ENCODE measurements at regions not wholly inside any gene's neighbourhood (a gene's known extent, or its start where the extent isn't known, plus 50 kb on each side); places are given as distances from the start of the nearest gene placed in this dataset.
A peak's percentile ranks its signal among the peaks of the same experiment; 100 is the strongest.

- H2BK20ac ChIP-seq (ENCODE audit: low read depth, low read length): peak overlapping the region; percentile 38
- peak overlapping the region; percentile 29 for H2AK5ac ChIP-seq (ENCODE audit: low read depth, low read length)
- peaks cover 6% of the 10 kb centered on the region; the same call in 1 of the 2 replicates for H3K9me1 ChIP-seq (ENCODE audit: insufficient read depth, low read length)
- no peak overlapping the region for H3K4me3 ChIP-seq (ENCODE audit: insufficient read depth, low read depth, low read length)
- intact Hi-C loops (cut with micrococcal nuclease): loop anchor here (1.0 to 5.0 kb wide), 2 partner anchors 42 to 207 kb away; partner anchors contain the start of gene BOD1
- H3K56ac ChIP-seq (ENCODE audit: extremely low read depth, insufficient read depth, low read length): 0 out of 2 replicates have a peak overlapping the region, but pooled peaks have one; percentile 7
- dilution Hi-C loops (cut with HindIII; ENCODE audit: low sequenced_read_pairs, unreplicated experiment): no loop called here
- peak overlapping the region; percentile 22 for H2BK120ac ChIP-seq (ENCODE audit: low read depth, low read length)
- DNase-seq (peak; percentile 85), ATAC-seq (ENCODE audit: low read depth) (peak; percentile 94)
- H3K18ac ChIP-seq (ENCODE audit: low read depth, low read length): peak overlapping the region; percentile 13; the same call in 1 of the 2 replicates
- no peak overlapping the region for H2AK9ac ChIP-seq (replicated peaks; ENCODE audit: low read depth, low read length, poor library complexity)
- no peaks in the 10 kb centered on the region for H3K36me3 ChIP-seq (ENCODE audit: control insufficient read depth, insufficient read depth, low read length)
- H3K23ac ChIP-seq (ENCODE audit: low read depth, low read length): no peak overlapping the region
- peak overlapping the region; percentile 24; the same call in 1 of the 3 replicates for H2BK15ac ChIP-seq (ENCODE audit: low read depth, low read length)
- H3K14ac ChIP-seq (replicated peaks; ENCODE audit: low read depth, low read length): 0 out of 2 replicates have a peak overlapping the region, but pooled peaks have one; percentile 5
- H4K8ac ChIP-seq (ENCODE audit: low read depth in 2 of 2, low read length in 2 of 2): peak overlapping the region in 1 of 2 experiments; percentile 15; a peak in 1 of 4 replicates
- peak overlapping the region; percentile 20 for H3K27ac ChIP-seq (ENCODE audit: insufficient read depth, low read length)
- peak overlapping the region; percentile 0 for H2BK5ac ChIP-seq (ENCODE audit: low read depth, low read length, poor library complexity, severe bottlenecking)
- peaks cover 11% of the 10 kb centered on the region for H3K4me1 ChIP-seq (ENCODE audit: control insufficient read depth, insufficient read depth, low read length)
- H3K4me2 ChIP-seq (ENCODE audit: low read depth, low read length): peak overlapping the region; percentile 23
- H3K9me3 ChIP-seq (ENCODE audit: control insufficient read depth, insufficient read depth, low read length): peaks cover 5% of the 10 kb centered on the region
- ChIA-PET POLR2A (ENCODE audit: unreplicated experiment) (interaction anchor here (0.7 to 1.0 kb wide), 2 partner anchors 33 to 508 kb away, joined by 3 read pairs; no protein-coding TSS in a partner anchor), CTCF (interaction anchor here (0.6 to 0.8 kb wide), 2 partner anchors 14 to 150 kb away, joined by 3 to 5 read pairs; no protein-coding TSS in a partner anchor)
- H3K4ac ChIP-seq (ENCODE audit: low read depth, low read length): peak overlapping the region; percentile 28
- no peaks in the 10 kb centered on the region for H3K79me1 ChIP-seq (ENCODE audit: low read depth in 1 of 2, low read length in 2 of 2)
- in situ Hi-C loops (cut with MboI; ENCODE audit: low sequenced_read_pairs): no loop called here
- H3K9ac ChIP-seq (ENCODE audit: low read depth, low read length): no peak overlapping the region
- H2AFZ ChIP-seq (replicated peaks; ENCODE audit: low read length, poor library complexity): peak overlapping the region; percentile 2
- 100% methylated on average over 1 of the region's 10 CpGs; no CpG with 5 or more reads in 1 of the 2 experiments for WGBS, 2 experiments (ENCODE audit: extremely low coverage in 2 of 2, insufficient read length in 1 of 2)
- peak overlapping the region; percentile 56; the same call in 1 of the 2 replicates for H4K91ac ChIP-seq (ENCODE audit: insufficient read depth, low read depth, low read length)
- H4K20me1 ChIP-seq (ENCODE audit: insufficient read depth, low read length): no peaks in the 10 kb centered on the region
- H4K5ac ChIP-seq (ENCODE audit: low read depth, low read length): no peak overlapping the region
- no TSS peak for BruUV-seq (replicated peaks)
- no peaks in the 10 kb centered on the region for H3K27me3 ChIP-seq (ENCODE audit: control insufficient read depth, insufficient read depth, low read length)
- TF ChIP-seq BHLHE40 (IDR thresholded peaks at IDR 0.05; ENCODE audit: low read depth, low read length) (peak; percentile 18; the same call in 1 of the 2 replicates), SMC3 (IDR thresholded peaks at IDR 0.05; ENCODE audit: low read depth, low read length) (0 out of 2 replicates have a peak, but pooled peaks have one; percentile 5), CEBPB (IDR thresholded peaks at IDR 0.05; ENCODE audit: low read depth, low read length) (peak; percentile 67), NFE2L2 (IDR thresholded peaks at IDR 0.05; ENCODE audit: low read depth, low read length) (no peak), CHD1 (IDR thresholded peaks at IDR 0.05; ENCODE audit: low read depth, low read length) (no peak), RFX5 (IDR thresholded peaks at IDR 0.05; ENCODE audit: low read depth, low read length) (no peak), CTCF (conservative IDR thresholded peaks at IDR 0.05; ENCODE audit: low read depth, low read length) (no peak), RCOR1 (IDR thresholded peaks at IDR 0.05; ENCODE audit: insufficient replicate concordance, low read length) (peak; percentile 65), RAD21 (IDR thresholded peaks at IDR 0.05; ENCODE audit: low read length) (no peak), MAFK (IDR thresholded peaks at IDR 0.05; ENCODE audit: low read depth, low read length) (no peak), POLR2A (IDR thresholded peaks at IDR 0.05; ENCODE audit: low read depth, low read length) (no peak), FOS (IDR thresholded peaks at IDR 0.05; ENCODE audit: low read depth, low read length) (peak; percentile 13; the same call in 1 of the 2 replicates), ELK1 (IDR thresholded peaks at IDR 0.05; ENCODE audit: borderline replicate concordance, low read depth, low read length) (no peak), MXI1 (IDR thresholded peaks at IDR 0.05; ENCODE audit: borderline replicate concordance, low read depth, low read length) (no peak)
Measured at GRCh38 chr5:173823721-173824567, 64.2 kb upstream of the CPEB4 start.
